ENCODE measurements at regions not wholly inside any gene's neighbourhood (a gene's known extent, or its start where the extent isn't known, plus 50 kb on each side); places are given as distances from the start of the nearest gene placed in this dataset.

- Histone ChIP-seq H4K20me1 (ENCODE audit: low read depth) (no peaks in the 10 kb centered on the region), H3K4me1 (peaks cover 6% of the 10 kb centered on the region), H3K27ac (no peak overlapping the region), H2AFZ (replicated peaks) (no peak overlapping the region), H3K9ac (no peak overlapping the region), H3F3A (ENCODE audit: low read depth) (no peaks in the 10 kb centered on the region), H3K36me3 (no peaks in the 10 kb centered on the region), H3K4me2 (no peak overlapping the region), H3K27me3 (no peaks in the 10 kb centered on the region), H3K4me3 (no peak overlapping the region), H3K79me2 (ENCODE audit: low read depth) (no peaks in the 10 kb centered on the region), H3K9me3 (ENCODE audit: low read depth) (no peaks in the 10 kb centered on the region)
- peaks cover 29% of the 10 kb centered on the region for H3K4me1 Mint-ChIP-seq
- H3K27ac Mint-ChIP-seq, result peak overlapping the region; percentile 76
- H3K27me3 Mint-ChIP-seq (ENCODE audit: insufficient read depth, low read depth), result peaks cover 19% of the 10 kb centered on the region
- peak overlapping the region; percentile 56 for H3K4me3 Mint-ChIP-seq
- no peak for DNase-seq (ENCODE audit: low spot score)
- TF ChIP-seq EZH2phosphoT487 (IDR thresholded peaks at IDR 0.05) (no peak), CTCF (IDR thresholded peaks at IDR 0.05) (no peak), EZH2 (IDR thresholded peaks at IDR 0.05) (no peak)
- peaks cover 17% of the 10 kb centered on the region for H3K9me3 Mint-ChIP-seq
- peaks cover 2% of the 10 kb centered on the region for H3K36me3 Mint-ChIP-seq
Observed at GRCh38 chr2:128452024-128452411, 133.3 kb upstream of the HS6ST1 start.

GRCh38 chr2:128452536-128453530 lies 134.2 kb upstream of the HS6ST1 start:
- no peak overlapping the region for H3K27ac Mint-ChIP-seq
- no peak overlapping the region for H2AFZ ChIP-seq (replicated peaks)
- peaks cover 2% of the 10 kb centered on the region for H3K36me3 Mint-ChIP-seq
- no peaks in the 10 kb centered on the region for H4K20me1 ChIP-seq (ENCODE audit: low read depth)
- peaks cover 6% of the 10 kb centered on the region for H3K4me1 ChIP-seq
- TF ChIP-seq EZH2 (IDR thresholded peaks at IDR 0.05), result no peak
- no peak for TF ChIP-seq EZH2phosphoT487 (IDR thresholded peaks at IDR 0.05)
- no peak for TF ChIP-seq CTCF (IDR thresholded peaks at IDR 0.05)
- no peaks in the 10 kb centered on the region for H3F3A ChIP-seq (ENCODE audit: low read depth)
- peak overlapping the region; percentile 56 for H3K4me3 Mint-ChIP-seq
- H3K4me1 Mint-ChIP-seq, result peaks cover 31% of the 10 kb centered on the region
- H3K4me2 ChIP-seq, result no peak overlapping the region
- H3K4me3 ChIP-seq, result no peak overlapping the region
- no peaks in the 10 kb centered on the region for H3K79me2 ChIP-seq (ENCODE audit: low read depth)
- DNase-seq (ENCODE audit: low spot score), result peak; percentile 1
- H3K9ac ChIP-seq, result no peak overlapping the region
- H3K27me3 ChIP-seq, result no peaks in the 10 kb centered on the region
- peaks cover 18% of the 10 kb centered on the region for H3K9me3 Mint-ChIP-seq
- no peak overlapping the region for H3K27ac ChIP-seq
- no peaks in the 10 kb centered on the region for H3K9me3 ChIP-seq (ENCODE audit: low read depth)
- no peaks in the 10 kb centered on the region for H3K36me3 ChIP-seq
- H3K27me3 Mint-ChIP-seq (ENCODE audit: insufficient read depth, low read depth), result peaks cover 19% of the 10 kb centered on the region

GRCh38 chr2:128454980-128455720 lies 136.5 kb upstream of the HS6ST1 start:
- no peak overlapping the region for H3K4me3 ChIP-seq
- H3K27ac ChIP-seq, result no peak overlapping the region
- TF ChIP-seq EZH2phosphoT487 (IDR thresholded peaks at IDR 0.05) (no peak), EZH2 (IDR thresholded peaks at IDR 0.05) (no peak), CTCF (IDR thresholded peaks at IDR 0.05) (no peak)
- H3K9me3 Mint-ChIP-seq, result peaks cover 19% of the 10 kb centered on the region
- H3K79me2 ChIP-seq (ENCODE audit: low read depth), result no peaks in the 10 kb centered on the region
- peaks cover 19% of the 10 kb centered on the region for H3K27me3 Mint-ChIP-seq (ENCODE audit: insufficient read depth, low read depth)
- peak; percentile 0 for DNase-seq (ENCODE audit: low spot score)
- no peak overlapping the region for H3K27ac Mint-ChIP-seq
- H3K4me1 Mint-ChIP-seq, result peaks cover 28% of the 10 kb centered on the region
- no peaks in the 10 kb centered on the region for H3F3A ChIP-seq (ENCODE audit: low read depth)
- no peaks in the 10 kb centered on the region for H4K20me1 ChIP-seq (ENCODE audit: low read depth)
- H3K36me3 Mint-ChIP-seq, result peaks cover 2% of the 10 kb centered on the region
- H3K9me3 ChIP-seq (ENCODE audit: low read depth), result no peaks in the 10 kb centered on the region
- H3K36me3 ChIP-seq, result no peaks in the 10 kb centered on the region
- H2AFZ ChIP-seq (replicated peaks), result no peak overlapping the region
- H3K4me1 ChIP-seq, result peaks cover 6% of the 10 kb centered on the region
- H3K27me3 ChIP-seq, result no peaks in the 10 kb centered on the region
- H3K9ac ChIP-seq, result no peak overlapping the region
- no peak overlapping the region for H3K4me3 Mint-ChIP-seq
- no peak overlapping the region for H3K4me2 ChIP-seq

Data from neural progenitor cell (in vitro differentiated cells).